Nephron (organoid): ENCODE measurements at regions not wholly inside any gene's neighbourhood (a gene's known extent, or its start where the extent isn't known, plus 50 kb on each side); places are given as distances from the start of the nearest gene placed in this dataset.

Experiments used
- H3K27ac Mint-ChIP-seq, 3 experiments: 2 replicates each; pipeline ENCODE4 v1.8.0; 2020; ENCODE audit warnings: mixed read lengths in 3 of 3, mild to moderate bottlenecking in 2 of 3, moderate library complexity in 1 of 3
- H3K27me3 Mint-ChIP-seq: 2 replicates; pipeline ENCODE4 v1.8.0; 2021; ENCODE audit warnings: low read depth, mild to moderate bottlenecking, moderate library complexity, mixed read lengths
- H3K36me3 Mint-ChIP-seq: 2 replicates; pipeline ENCODE4 v1.8.0; 2020; ENCODE audit warnings: low read depth, mixed read lengths
- H3K4me1 Mint-ChIP-seq: 2 replicates; pipeline ENCODE4 v1.8.0; 2020; ENCODE audit warnings: mixed read lengths
- H3K4me3 Mint-ChIP-seq, 3 experiments: 2 replicates each; pipeline ENCODE4 v1.8.0; 2020; ENCODE audit warnings: mild to moderate bottlenecking in 3 of 3, mixed read lengths in 3 of 3, moderate library complexity in 2 of 3
- H3K9me3 Mint-ChIP-seq: 2 replicates; pipeline ENCODE4 v1.8.0; 2020; ENCODE audit warnings: mixed read lengths
- CTCF ChIP-seq, 3 experiments: fragments of 200-600 bp; sonication (generic); IDR thresholded peaks; one replicate each; pipeline ENCODE4 v1.5.0; 2021; ENCODE audit warnings: antibody characterized with exemption in 3 of 3; ENCODE audit not compliant: unreplicated experiment in 3 of 3

DNA sequence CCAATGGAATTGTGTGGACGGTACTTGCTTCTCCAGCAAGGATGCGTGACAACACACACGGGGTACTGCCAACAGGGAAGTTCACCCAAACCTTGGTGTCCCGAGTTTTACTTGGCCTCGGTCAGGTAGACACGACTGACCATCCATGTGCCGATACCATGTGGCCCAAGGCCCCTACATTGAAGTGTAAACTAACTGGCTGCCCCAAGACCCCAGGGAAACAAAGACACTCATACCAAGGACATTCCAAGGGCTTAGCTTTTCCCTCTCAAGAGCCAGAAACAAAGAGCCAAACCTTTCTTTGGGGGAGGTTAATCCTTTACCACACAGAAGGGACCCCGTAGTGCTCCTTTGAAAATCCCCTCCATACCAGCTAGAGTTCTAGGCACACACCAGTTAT lies 215.9 kb upstream of the TNRC6C start:
- Mint-ChIP-seq H3K4me1 (peaks cover 31% of the 10 kb centered on the region), H3K36me3 (no peaks in the 10 kb centered on the region), H3K27me3 (peaks cover 49% of the 10 kb centered on the region), H3K4me3 (no peak overlapping the region), H3K9me3 (peaks cover 19% of the 10 kb centered on the region), H3K27ac (no peak overlapping the region)
- TF ChIP-seq CTCF (IDR thresholded peaks at IDR 0.05; ENCODE audit: unreplicated experiment in 3 of 3), result no peak

- no peak overlapping the region for H3K27ac Mint-ChIP-seq
- H3K4me1 Mint-ChIP-seq, result peaks cover 27% of the 10 kb centered on the region
- H3K27me3 Mint-ChIP-seq, result peaks cover 47% of the 10 kb centered on the region
- H3K36me3 Mint-ChIP-seq, result no peaks in the 10 kb centered on the region
- peaks cover 19% of the 10 kb centered on the region for H3K9me3 Mint-ChIP-seq
- no peak overlapping the region for H3K4me3 Mint-ChIP-seq
- TF ChIP-seq CTCF (IDR thresholded peaks at IDR 0.05; ENCODE audit: unreplicated experiment in 3 of 3), result no peak
Measured at GRCh38 chr17:77744066-77744988, 214.2 kb upstream of the TNRC6C start.

DNA sequence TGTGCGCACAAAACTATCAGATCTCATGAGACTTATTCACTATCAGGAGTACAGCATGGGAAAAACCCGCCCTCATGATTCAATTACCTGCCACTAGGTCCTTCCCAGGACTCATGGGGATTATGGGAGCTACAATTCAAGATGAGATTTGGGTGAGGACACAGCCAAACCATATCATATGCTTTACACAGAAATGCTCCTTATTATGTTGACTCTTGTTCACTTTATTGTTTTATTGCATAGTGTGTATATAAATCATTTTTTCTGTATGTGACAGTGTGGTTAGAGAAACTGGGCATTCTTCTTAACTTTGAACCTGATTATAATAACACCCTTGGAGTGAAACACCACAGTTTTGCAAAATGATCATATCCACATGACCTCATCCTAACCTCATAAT lies 212.8 kb upstream of the TNRC6C start:
- peaks cover 19% of the 10 kb centered on the region for H3K9me3 Mint-ChIP-seq
- peak overlapping the region in 1 of 3 experiments; percentile 65 for H3K27ac Mint-ChIP-seq
- no peaks in the 10 kb centered on the region for H3K36me3 Mint-ChIP-seq
- no peak for TF ChIP-seq CTCF (IDR thresholded peaks at IDR 0.05; ENCODE audit: unreplicated experiment in 3 of 3)
- peaks cover 47% of the 10 kb centered on the region for H3K27me3 Mint-ChIP-seq
- H3K4me3 Mint-ChIP-seq, result no peak overlapping the region
- peaks cover 27% of the 10 kb centered on the region for H3K4me1 Mint-ChIP-seq

DNA sequence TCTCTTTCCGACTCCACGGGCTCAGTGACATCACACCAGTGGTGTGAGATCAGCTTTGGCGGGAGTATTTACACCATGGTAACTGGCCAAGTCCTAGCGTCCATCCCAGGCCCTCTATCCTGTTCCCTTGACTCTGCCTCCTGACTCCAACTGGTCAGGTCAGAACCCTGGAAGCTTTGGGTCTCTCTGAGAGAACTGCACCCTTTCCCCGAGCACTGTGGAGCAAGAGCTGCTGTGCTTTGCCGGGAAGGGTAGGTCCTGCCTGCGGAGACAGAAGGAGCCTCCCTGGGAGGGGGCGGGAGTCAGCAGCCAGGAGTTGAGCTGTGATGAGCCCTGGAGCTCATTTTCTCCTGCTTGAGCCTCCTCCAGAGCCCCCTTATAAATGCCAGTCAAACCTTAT lies 212.1 kb upstream of the TNRC6C start:
- Mint-ChIP-seq H3K36me3 (no peaks in the 10 kb centered on the region), H3K27ac (peak overlapping the region in 2 of 3 experiments; percentile 71 to 81), H3K9me3 (peaks cover 16% of the 10 kb centered on the region), H3K4me3 (no peak overlapping the region), H3K4me1 (peaks cover 27% of the 10 kb centered on the region), H3K27me3 (peaks cover 43% of the 10 kb centered on the region)
- TF ChIP-seq CTCF (IDR thresholded peaks at IDR 0.05; ENCODE audit: unreplicated experiment in 3 of 3), result no peak

GRCh38 chr17:77746896-77747554 lies 211.5 kb upstream of the TNRC6C start:
- TF ChIP-seq CTCF (IDR thresholded peaks at IDR 0.05; ENCODE audit: unreplicated experiment in 3 of 3), result no peak
- Mint-ChIP-seq H3K27ac (peak overlapping the region; percentile 31 to 81 (median 71)), H3K4me1 (peaks cover 27% of the 10 kb centered on the region), H3K9me3 (peaks cover 16% of the 10 kb centered on the region), H3K4me3 (no peak overlapping the region), H3K27me3 (peaks cover 43% of the 10 kb centered on the region), H3K36me3 (no peaks in the 10 kb centered on the region)
